ENCODE measurements at regions not wholly inside any gene's neighbourhood (a gene's known extent, or its start where the extent isn't known, plus 50 kb on each side); places are given as distances from the start of the nearest gene placed in this dataset.

DNA sequence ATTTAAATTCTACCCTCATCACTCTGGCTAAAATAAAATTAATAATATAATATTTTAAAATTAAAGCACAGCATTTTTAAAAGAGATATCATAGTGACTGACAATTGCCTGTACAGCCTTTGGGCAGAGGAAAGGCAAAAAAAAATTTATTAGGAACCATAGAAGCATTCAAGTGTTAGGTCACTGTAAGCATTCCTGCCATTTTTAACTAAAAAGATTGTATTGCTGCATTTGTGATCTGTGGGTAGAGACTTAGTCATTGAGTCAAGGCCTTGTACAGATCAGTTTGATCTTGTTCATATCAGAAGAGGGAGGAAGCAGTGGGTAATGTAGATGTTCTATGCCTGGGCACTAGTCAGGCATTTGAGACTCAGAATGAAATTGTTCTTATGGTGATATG is 109.9 kb downstream of the LYPLAL1 start:
- TF ChIP-seq, protein P1, sequence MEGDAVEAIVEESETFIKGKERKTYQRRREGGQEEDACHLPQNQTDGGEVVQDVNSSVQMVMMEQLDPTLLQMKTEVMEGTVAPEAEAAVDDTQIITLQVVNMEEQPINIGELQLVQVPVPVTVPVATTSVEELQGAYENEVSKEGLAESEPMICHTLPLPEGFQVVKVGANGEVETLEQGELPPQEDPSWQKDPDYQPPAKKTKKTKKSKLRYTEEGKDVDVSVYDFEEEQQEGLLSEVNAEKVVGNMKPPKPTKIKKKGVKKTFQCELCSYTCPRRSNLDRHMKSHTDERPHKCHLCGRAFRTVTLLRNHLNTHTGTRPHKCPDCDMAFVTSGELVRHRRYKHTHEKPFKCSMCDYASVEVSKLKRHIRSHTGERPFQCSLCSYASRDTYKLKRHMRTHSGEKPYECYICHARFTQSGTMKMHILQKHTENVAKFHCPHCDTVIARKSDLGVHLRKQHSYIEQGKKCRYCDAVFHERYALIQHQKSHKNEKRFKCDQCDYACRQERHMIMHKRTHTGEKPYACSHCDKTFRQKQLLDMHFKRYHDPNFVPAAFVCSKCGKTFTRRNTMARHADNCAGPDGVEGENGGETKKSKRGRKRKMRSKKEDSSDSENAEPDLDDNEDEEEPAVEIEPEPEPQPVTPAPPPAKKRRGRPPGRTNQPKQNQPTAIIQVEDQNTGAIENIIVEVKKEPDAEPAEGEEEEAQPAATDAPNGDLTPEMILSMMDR (IDR thresholded peaks at IDR 0.05): no peak
- TF ChIP-seq MAX (CRISPR knock-in tag; IDR thresholded peaks at IDR 0.05): no peak
